ENCODE measurements at regions not wholly inside any gene's neighbourhood (a gene's known extent, or its start where the extent isn't known, plus 50 kb on each side); places are given as distances from the start of the nearest gene placed in this dataset.

GRCh38 chr6:109897561-109898080 is 80.5 kb upstream of the GPR6 start:
- FAIRE-seq (no peak), DNase-seq (ENCODE audit: low read depth in 1 of 2, low spot score in 1 of 2) (no peak), ATAC-seq (no peak)
- 48% methylated on average over 2 of the region's 2 CpGs for WGBS (ENCODE audit: missing lambda C conversion rate)
- Histone ChIP-seq H3K4me1 (no peaks in the 10 kb centered on the region), H3K4me2 (no peak overlapping the region), H3K27ac (no peak overlapping the region), H3K9me3 (no peaks in the 10 kb centered on the region), H3K4me3 (no peak overlapping the region)
- POLR2A ChIA-PET: no interaction called here
- TF ChIP-seq SMC3 (IDR thresholded peaks at IDR 0.05) (no peak), HES2 (IDR thresholded peaks at IDR 0.05) (no peak), TP53 (CRISPR knock-in tag; IDR thresholded peaks at IDR 0.05) (no peak), MAX (IDR thresholded peaks at IDR 0.05) (no peak)
- CTCF ChIA-PET: no interaction called here

- ATAC-seq (no peak), FAIRE-seq (no peak), DNase-seq (ENCODE audit: low read depth in 1 of 2, low spot score in 1 of 2) (no peak)
- no peak overlapping the region for H3K4me2 ChIP-seq
- WGBS (ENCODE audit: missing lambda C conversion rate): 0% methylated on average over 2 of the region's 2 CpGs
- no peak overlapping the region for H3K27ac ChIP-seq
- H3K4me3 ChIP-seq: no peak overlapping the region
- ChIA-PET CTCF (no interaction called here), POLR2A (no interaction called here)
- TF ChIP-seq USF2 (IDR thresholded peaks at IDR 0.05): no peak
- TF ChIP-seq EP300 (IDR thresholded peaks at IDR 0.05): no peak
- no peak for TF ChIP-seq RFX5 (IDR thresholded peaks at IDR 0.05)
- no peak for TF ChIP-seq BCL3 (IDR thresholded peaks at IDR 0.05)
- TF ChIP-seq POLR2AphosphoS2 (conservative IDR thresholded peaks at IDR 0.05; ENCODE audit: low read length): no peak
- no peak for TF ChIP-seq RCOR1 (IDR thresholded peaks at IDR 0.05; ENCODE audit: low read depth, low read length)
- TF ChIP-seq HES2 (IDR thresholded peaks at IDR 0.05): no peak
- no peak for TF ChIP-seq CBX8 (IDR thresholded peaks at IDR 0.05)
- no peaks in the 10 kb centered on the region for H3K4me1 ChIP-seq
- H3K9me3 ChIP-seq: no peaks in the 10 kb centered on the region
Measured at GRCh38 chr6:109901976-109902375, 76.1 kb upstream of the GPR6 start.

- no peak for FAIRE-seq
- CTCF ChIA-PET: no interaction called here
- Histone ChIP-seq H3K4me2 (no peak overlapping the region), H3K4me1 (no peaks in the 10 kb centered on the region), H3K4me3 (no peak overlapping the region), H3K27ac (no peak overlapping the region), H3K9me3 (no peaks in the 10 kb centered on the region)
- no peak for ATAC-seq
- TF ChIP-seq CHD4 (IDR thresholded peaks at IDR 0.05; ENCODE audit: borderline replicate concordance) (no peak), FOSL2 (IDR thresholded peaks at IDR 0.05) (no peak), FOSL2 (CRISPR knock-in tag; IDR thresholded peaks at IDR 0.05) (no peak), SREBF2 (IDR thresholded peaks at IDR 0.05) (no peak), JUN (IDR thresholded peaks at IDR 0.05) (no peak), FOSB (CRISPR knock-in tag; IDR thresholded peaks at IDR 0.05) (no peak), RAD21 (conservative IDR thresholded peaks at IDR 0.05 in 1 of 2, IDR thresholded peaks at IDR 0.05 in 1 of 2) (no peak), HES2 (IDR thresholded peaks at IDR 0.05) (no peak), NFE2L2 (conservative IDR thresholded peaks at IDR 0.05; ENCODE audit: low read length) (no peak), BCL3 (IDR thresholded peaks at IDR 0.05) (no peak), EP300 (IDR thresholded peaks at IDR 0.05) (no peak), MAZ (IDR thresholded peaks at IDR 0.05; ENCODE audit: borderline replicate concordance, low read depth, low read length) (no peak), CBX8 (IDR thresholded peaks at IDR 0.05) (no peak), HDAC2 (IDR thresholded peaks at IDR 0.05) (no peak), PBX3 (IDR thresholded peaks at IDR 0.05) (no peak), E2F6 (IDR thresholded peaks at IDR 0.05; ENCODE audit: borderline replicate concordance, low read depth) (no peak), SMC3 (IDR thresholded peaks at IDR 0.05) (no peak), JUNB (IDR thresholded peaks at IDR 0.05) (no peak), ATOH8 (CRISPR knock-in tag; IDR thresholded peaks at IDR 0.05; ENCODE audit: low read depth) (no peak), PHF8 (IDR thresholded peaks at IDR 0.05; ENCODE audit: borderline replicate concordance, low read depth) (no peak), TFCP2L1 (CRISPR knock-in tag; IDR thresholded peaks at IDR 0.05) (no peak)
- WGBS (ENCODE audit: missing lambda C conversion rate): 0% methylated on average over 1 of the region's 1 CpG
- DNase-seq (ENCODE audit: low read depth in 1 of 2, low spot score in 1 of 2): no peak
- POLR2A ChIA-PET: no interaction called here
Measured at GRCh38 chr6:109902870-109903269, 75.2 kb upstream of the GPR6 start.
